NT2/D1 (cell line): ENCODE measurements at regions not wholly inside any gene's neighbourhood (a gene's known extent, or its start where the extent isn't known, plus 50 kb on each side); places are given as distances from the start of the nearest gene placed in this dataset.
"Not testable (repeated sequence)": the region's sequence is repeated elsewhere in the genome, so short reads cannot be mapped to it uniquely, and the experiment has no call there.

ENCODE experiments used
- DNase-seq: peaks from one replicate; pipeline ENCODE4 v3.0.0-alpha.2; 2011; ENCODE audit warnings: low read depth, low spot score
- H3K27me3 ChIP-seq: 2 replicates; pipeline ENCODE4 v1.6.0; 2011; ENCODE audit warnings: mild to moderate bottlenecking; ENCODE audit not compliant: insufficient read length, insufficient read depth
- H3K36me3 ChIP-seq: 2 replicates; pipeline ENCODE4 v1.6.1; 2011; ENCODE audit warnings: mild to moderate bottlenecking, low read length, mixed read lengths; ENCODE audit not compliant: insufficient read depth, insufficient read length
- H3K4me1 ChIP-seq: 2 replicates; pipeline ENCODE4 v1.5.1; 2011; ENCODE audit not compliant: insufficient read depth, insufficient read length
- H3K4me3 ChIP-seq: 2 replicates; pipeline ENCODE4 v1.5.1; 2011; ENCODE audit warnings: low read depth; ENCODE audit not compliant: insufficient read length
- H3K9ac ChIP-seq: 2 replicates; pipeline ENCODE4 v1.6.0; 2011; ENCODE audit warnings: low read depth; ENCODE audit not compliant: insufficient read length
- H3K9me3 ChIP-seq: 2 replicates; pipeline ENCODE4 v1.5.1; 2011; ENCODE audit warnings: mild to moderate bottlenecking, low read length; ENCODE audit not compliant: insufficient read depth
- SUZ12 ChIP-seq: IDR thresholded peaks from 2 replicates; pipeline ENCODE4 v1.6.1; 2011; ENCODE audit not compliant: insufficient read length, insufficient read depth; ENCODE audit errors: extremely low read depth
- YY1 ChIP-seq: IDR thresholded peaks from 2 replicates; pipeline ENCODE4 v1.6.1; 2011; ENCODE audit not compliant: insufficient read length, insufficient read depth
- ZNF274 ChIP-seq: IDR thresholded peaks from 2 replicates; pipeline ENCODE4 v1.6.1; 2011; ENCODE audit warnings: mild to moderate bottlenecking, low read depth, low read length

GRCh38 chr16:65254144-65254543 lies 132.3 kb upstream of the CDH11 start:
- H3K27me3 ChIP-seq = no peaks in the 10 kb centered on the region
- no peak for DNase-seq

DNA sequence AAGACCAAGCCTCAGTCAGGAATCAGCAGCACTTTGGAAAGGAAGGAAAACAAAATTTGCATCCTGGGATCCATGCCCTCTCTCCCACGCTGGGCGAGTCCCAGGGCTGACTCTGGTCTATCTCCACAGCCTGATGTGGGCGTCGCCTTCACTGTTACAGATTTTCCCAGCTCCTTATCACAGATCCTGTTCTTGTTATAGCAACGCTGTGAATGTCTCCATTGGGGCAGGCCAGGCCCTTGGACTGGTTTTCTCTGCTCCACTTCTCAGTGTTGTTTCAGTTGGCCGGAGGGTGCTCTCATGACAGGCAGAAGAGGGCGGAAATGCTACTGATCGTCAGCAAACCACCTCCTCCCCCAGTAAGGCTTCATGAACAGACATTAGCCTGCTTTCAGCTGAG lies 127.9 kb upstream of the CDH11 start:
- Histone ChIP-seq H3K36me3 (no peaks in the 10 kb centered on the region), H3K4me3 (no peak overlapping the region), H3K27me3 (no peaks in the 10 kb centered on the region), H3K9ac (no peak overlapping the region), H3K9me3 (no peaks in the 10 kb centered on the region), H3K4me1 (no peaks in the 10 kb centered on the region)
- TF ChIP-seq YY1 (no peak), SUZ12 (no peak), ZNF274 (no peak)
- DNase-seq = no peak

More at GRCh38 chr16:65254144-65254543, 132.3 kb upstream of the CDH11 start:
- Histone ChIP-seq H3K36me3 (no peaks in the 10 kb centered on the region), H3K9ac (no peak overlapping the region), H3K4me1 (no peaks in the 10 kb centered on the region), H3K4me3 (no peak overlapping the region), H3K9me3 (no peaks in the 10 kb centered on the region)
- TF ChIP-seq ZNF274 = no peak
- TF ChIP-seq YY1 = no peak
- no peak for TF ChIP-seq SUZ12

- no peak overlapping the region for H3K9ac ChIP-seq
- no peak overlapping the region for H3K4me3 ChIP-seq
- no peaks in the 10 kb centered on the region for H3K4me1 ChIP-seq
- no peaks in the 10 kb centered on the region for H3K27me3 ChIP-seq
- no peaks in the 10 kb centered on the region for H3K36me3 ChIP-seq
- peaks cover 7% of the 10 kb centered on the region; the same call in 1 of the 2 replicates for H3K9me3 ChIP-seq
- no peak for DNase-seq
- TF ChIP-seq YY1 (no peak), SUZ12 (no peak), ZNF274 (no peak)
Measured at GRCh38 chr16:65244787-65245186, 122.9 kb upstream of the CDH11 start.

- Histone ChIP-seq H3K4me1 (peaks cover 4% of the 10 kb centered on the region), H3K9ac (peak overlapping the region; percentile 82), H3K4me3 (peak overlapping the region; percentile 18), H3K36me3 (no peaks in the 10 kb centered on the region), H3K9me3 (peaks cover 7% of the 10 kb centered on the region; the same call in 1 of the 2 replicates), H3K27me3 (no peaks in the 10 kb centered on the region)
- DNase-seq = peak; percentile 63
- TF ChIP-seq ZNF274 = no peak
- no peak for TF ChIP-seq YY1
- TF ChIP-seq SUZ12 = no peak
Measured at GRCh38 chr16:65235339-65236177, 113.7 kb upstream of the CDH11 start.

GRCh38 chr16:65234721-65235320 lies 113.0 kb upstream of the CDH11 start:
- not testable (repeated sequence) for H3K4me1 ChIP-seq, DNase-seq, H3K36me3 ChIP-seq, H3K9me3 ChIP-seq, H3K27me3 ChIP-seq
- H3K4me3 ChIP-seq = peak overlapping the region; percentile 74
- peak overlapping the region; percentile 90 for H3K9ac ChIP-seq

GRCh38 chr16:65229191-65229662 lies 107.4 kb upstream of the CDH11 start:
- H3K4me1 ChIP-seq = no peaks in the 10 kb centered on the region
- no peak overlapping the region for H3K4me3 ChIP-seq
- H3K9me3 ChIP-seq = peaks cover 4% of the 10 kb centered on the region; the same call in 1 of the 2 replicates
- DNase-seq = no peak
- TF ChIP-seq ZNF274 (no peak), SUZ12 (no peak), YY1 (no peak)
- H3K9ac ChIP-seq = no peak overlapping the region
- H3K36me3 ChIP-seq = peaks cover 25% of the 10 kb centered on the region
- no peaks in the 10 kb centered on the region for H3K27me3 ChIP-seq

DNA sequence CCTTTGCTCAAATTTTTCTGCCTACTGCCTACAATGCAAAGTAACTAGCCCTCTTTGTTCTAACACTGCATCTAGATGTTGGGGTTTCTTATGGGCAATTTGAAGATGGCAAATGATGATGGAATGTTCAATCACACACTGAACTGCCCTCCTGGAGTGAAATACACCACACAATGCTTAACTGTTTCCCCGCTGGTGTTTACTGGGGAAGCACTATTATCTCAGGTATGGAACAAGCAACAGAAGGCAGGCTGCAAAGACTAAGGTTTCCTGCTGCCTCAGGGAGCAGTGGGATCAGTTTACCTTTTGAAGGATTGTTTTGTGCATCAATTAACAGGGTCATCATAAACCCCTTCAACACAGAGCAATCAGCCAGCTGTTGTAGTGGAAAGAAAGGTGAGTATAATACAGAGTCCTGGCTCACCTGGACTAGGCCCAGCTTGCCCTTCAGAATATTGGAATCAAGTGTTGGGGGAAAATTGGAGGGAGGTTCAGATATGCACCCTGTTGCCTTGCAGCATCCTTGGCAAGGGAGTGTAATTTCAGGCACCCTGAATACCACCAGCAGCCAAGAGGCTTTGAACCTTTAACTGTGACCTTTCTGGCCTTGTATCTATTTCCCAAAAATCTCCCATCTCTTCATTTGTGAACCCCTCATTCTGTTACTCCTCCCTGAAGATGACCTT lies 105.4 kb upstream of the CDH11 start:
- Histone ChIP-seq H3K36me3 (peaks cover 25% of the 10 kb centered on the region), H3K4me1 (no peaks in the 10 kb centered on the region), H3K27me3 (no peaks in the 10 kb centered on the region), H3K4me3 (no peak overlapping the region), H3K9me3 (peaks cover 4% of the 10 kb centered on the region; the same call in 1 of the 2 replicates), H3K9ac (no peak overlapping the region)
- DNase-seq = no peak
- TF ChIP-seq ZNF274 = no peak
- no peak for TF ChIP-seq SUZ12
- no peak for TF ChIP-seq YY1
